GM12878 (cell line): ENCODE measurements at regions not wholly inside any gene's neighbourhood (a gene's known extent, or its start where the extent isn't known, plus 50 kb on each side); places are given as distances from the start of the nearest gene placed in this dataset.

Experiments used
- ATAC-seq: fragments of 200-7000 bp; cut with Tn5 transposase; 3 replicates; pipeline ENCODE4 v1.9.1; 2020; ENCODE audit warnings: mild to moderate bottlenecking, moderate library complexity
- BruUV-seq: library from RNA; stranded (reverse); fragments of 400-500 nt; replicated peaks from 2 replicates; lab custom pipeline; 2021; lab: Mats Ljungman, UMichigan
- CTCF ChIA-PET: fragments of 300-600 bp; sonication (Branson Sonifier 250); formaldehyde crosslinking; extraction: SDS; loops from one replicate; lab custom pipeline; 2021; ENCODE audit warnings: inconsistent platforms; lab: Yijun Ruan, JAX
- POLR2A ChIA-PET: fragments of 350-600 bp; formaldehyde crosslinking; extraction: SDS; loops from one replicate; lab custom pipeline; 2021; ENCODE audit warnings: inconsistent platforms; lab: Charles Lee
- RAD21 ChIA-PET: fragments of 300-600 bp; sonication (Branson Sonifier 250); formaldehyde crosslinking; loops from one replicate; lab custom pipeline; 2023; ENCODE audit warnings: antibody characterized with exemption; ENCODE audit not compliant: unreplicated experiment; lab: Charles Lee
- SMC1A ChIA-PET: fragments of 300-600 bp; sonication (Branson Sonifier 250); formaldehyde crosslinking; loops from one replicate; lab custom pipeline; 2023; ENCODE audit not compliant: unreplicated experiment, uncharacterized antibody; lab: Charles Lee
- DNase-seq: peaks from one replicate; pipeline ENCODE4 v3.0.0-alpha.2; 2011; ENCODE audit warnings: low read depth, low spot score
- FAIRE-seq: peaks from 3 replicates; lab custom pipeline; 2011; peaks lifted over from hg19 to GRCh38; lab: Jason Lieb, UNC
- H2AFZ ChIP-seq: 2 replicates; pipeline ENCODE4 v1.6.0; 2011; ENCODE audit warnings: low read depth, low read length, control low read depth; ENCODE audit not compliant: control insufficient read depth
- H3K27ac ChIP-seq: 2 replicates; pipeline ENCODE4 v1.5.1; 2011; ENCODE audit warnings: control low read depth; ENCODE audit not compliant: control insufficient read depth, insufficient read depth
- H3K27me3 ChIP-seq, 2 experiments: replicated peaks in 1 of 2; 2 replicates each; pipeline versions ENCODE4 v1.6.0 to v1.6.1; 2011; ENCODE audit warnings: low read length in 1 of 2; ENCODE audit not compliant: control insufficient read depth in 2 of 2, insufficient read depth in 2 of 2
- H3K36me3 ChIP-seq, 2 experiments: 2 replicates each; pipeline ENCODE4 v1.5.1; 2011; ENCODE audit warnings: low read length in 1 of 2; ENCODE audit not compliant: control insufficient read depth in 2 of 2, insufficient read depth in 2 of 2
- H3K4me1 ChIP-seq: 2 replicates; pipeline ENCODE4 v1.6.1; 2011; ENCODE audit warnings: mild to moderate bottlenecking, low read length, moderate library complexity, mixed read lengths; ENCODE audit not compliant: control insufficient read depth, insufficient read depth
- H3K4me2 ChIP-seq: 2 replicates; pipeline ENCODE4 v1.6.0; 2011; ENCODE audit warnings: control low read depth; ENCODE audit not compliant: control insufficient read depth, insufficient read depth
- H3K4me3 ChIP-seq: fragments of 200-600 bp; sonication (generic); 2 replicates; pipeline ENCODE4 v1.5.1; 2016
- H3K79me2 ChIP-seq: 2 replicates; pipeline ENCODE4 v1.6.0; 2011; ENCODE audit warnings: low read length; ENCODE audit not compliant: control insufficient read depth, insufficient read depth
- H3K9ac ChIP-seq: 2 replicates; pipeline ENCODE4 v1.8.0; 2011; ENCODE audit warnings: low read length, control low read depth, mixed read lengths; ENCODE audit not compliant: control insufficient read depth, insufficient read depth
- H3K9me3 ChIP-seq: replicated peaks from 3 replicates; pipeline ENCODE4 v1.5.1; 2011; ENCODE audit warnings: mild to moderate bottlenecking, low read length; ENCODE audit not compliant: control insufficient read depth, insufficient read depth
- H4K20me1 ChIP-seq: 2 replicates; pipeline ENCODE4 v1.6.0; 2011; ENCODE audit not compliant: control insufficient read depth, insufficient read depth
- CEBPB ChIP-seq, 2 experiments: fragments of 150-350 bp in 1 of 2; IDR thresholded peaks; 2 replicates each; pipeline ENCODE4 v1.6.1; 2012 to 2014; ENCODE audit warnings: low read depth in 2 of 2, low read length in 2 of 2, borderline replicate concordance in 1 of 2, inconsistent platforms in 1 of 2
- ETV6 ChIP-seq, 2 experiments: fragments of 450-650 bp in 1 of 2; IDR thresholded peaks in 1 of 2; conservative IDR thresholded peaks in 1 of 2; 2 replicates each; pipeline ENCODE4 v1.6.1; 2014; ENCODE audit warnings: antibody characterized with exemption in 1 of 2, borderline replicate concordance in 1 of 2, low read depth in 1 of 2, mild to moderate bottlenecking in 1 of 2, moderate library complexity in 1 of 2
- GABPA ChIP-seq: IDR thresholded peaks from 2 replicates; pipeline ENCODE4 v1.6.1; 2014; ENCODE audit warnings: antibody characterized with exemption, low read depth, mild to moderate bottlenecking, inconsistent platforms
- MEF2B ChIP-seq: fragments of 450-650 bp; IDR thresholded peaks from 2 replicates; pipeline ENCODE4 v1.6.1; 2018; ENCODE audit warnings: mild to moderate bottlenecking, moderate library complexity; ENCODE audit not compliant: partially characterized antibody, poor library complexity, severe bottlenecking
- MYC ChIP-seq: IDR thresholded peaks from 2 replicates; pipeline ENCODE4 v1.6.1; 2011; ENCODE audit warnings: mild to moderate bottlenecking, low read length, moderate library complexity, inconsistent platforms; ENCODE audit not compliant: insufficient read depth, insufficient replicate concordance, insufficient read length, severe bottlenecking
- NR2F1 ChIP-seq: fragments of 450-650 bp; conservative IDR thresholded peaks from 2 replicates; pipeline ENCODE4 v1.6.1; 2017; ENCODE audit warnings: mild to moderate bottlenecking
- POLR2AphosphoS5 ChIP-seq: IDR thresholded peaks from 2 replicates; pipeline ENCODE4 v1.6.1; 2011; ENCODE audit warnings: mild to moderate bottlenecking, low read length, inconsistent platforms
- RAD21 ChIP-seq: IDR thresholded peaks from 2 replicates; pipeline ENCODE4 v1.6.1; 2011; ENCODE audit warnings: mild to moderate bottlenecking, low read depth, low read length, moderate library complexity; ENCODE audit not compliant: insufficient read depth
- SIN3A ChIP-seq: IDR thresholded peaks from 2 replicates; pipeline ENCODE4 v1.6.1; 2012; ENCODE audit warnings: low read depth, low read length, improper control_type of control experiment
- SMAD5 ChIP-seq: IDR thresholded peaks from 2 replicates; pipeline ENCODE4 v1.6.1; 2016; ENCODE audit warnings: antibody characterized with exemption, low read depth
- SMARCA5 ChIP-seq: fragments of 450-650 bp; IDR thresholded peaks from 2 replicates; pipeline ENCODE4 v1.6.1; 2017; ENCODE audit warnings: mild to moderate bottlenecking
- STAT1 ChIP-seq: fragments of 450-650 bp; conservative IDR thresholded peaks from 2 replicates; pipeline ENCODE4 v1.6.1; 2014; ENCODE audit warnings: antibody characterized with exemption, mild to moderate bottlenecking
- ZNF384 ChIP-seq: IDR thresholded peaks from 2 replicates; pipeline ENCODE4 v1.6.1; 2012; ENCODE audit warnings: low read depth, mild to moderate bottlenecking, low read length, improper control_type of control experiment, borderline replicate concordance
- whole genome bisulfite sequencing: methylation state at CpG from one replicate; pipeline ENCODE4 v1.1.6; 2016; ENCODE audit warnings: low lambda C conversion rate; ENCODE audit not compliant: insufficient replicate concordance, insufficient coverage; ENCODE audit errors: missing lambda C conversion rate; 5-methylcytosine and 5-hydroxymethylcytosine counted together
- in situ Hi-C: fragments of 300-500 bp; cut with MboI; formaldehyde crosslinking; loops from 9 replicates; pipeline ENCODE4 v1.14.3; 2018; ENCODE audit warnings: mixed read lengths
- intact Hi-C: fragments of 100-400 bp; cut with micrococcal nuclease; formaldehyde crosslinking; loops from one replicate; pipeline ENCODE4 v1.14.2; 2022; ENCODE audit not compliant: unreplicated experiment
- TF ChIP-seq, protein P1 (sequence below): fragments of 450-650 bp; IDR thresholded peaks from 2 replicates; pipeline ENCODE4 v1.6.1; 2017; ENCODE audit warnings: borderline replicate concordance
- TF ChIP-seq, protein P2 (sequence below): IDR thresholded peaks from 2 replicates; pipeline ENCODE4 v1.6.1; 2011; ENCODE audit warnings: mild to moderate bottlenecking, low read depth, low read length, moderate library complexity; ENCODE audit not compliant: insufficient replicate concordance

DNA sequence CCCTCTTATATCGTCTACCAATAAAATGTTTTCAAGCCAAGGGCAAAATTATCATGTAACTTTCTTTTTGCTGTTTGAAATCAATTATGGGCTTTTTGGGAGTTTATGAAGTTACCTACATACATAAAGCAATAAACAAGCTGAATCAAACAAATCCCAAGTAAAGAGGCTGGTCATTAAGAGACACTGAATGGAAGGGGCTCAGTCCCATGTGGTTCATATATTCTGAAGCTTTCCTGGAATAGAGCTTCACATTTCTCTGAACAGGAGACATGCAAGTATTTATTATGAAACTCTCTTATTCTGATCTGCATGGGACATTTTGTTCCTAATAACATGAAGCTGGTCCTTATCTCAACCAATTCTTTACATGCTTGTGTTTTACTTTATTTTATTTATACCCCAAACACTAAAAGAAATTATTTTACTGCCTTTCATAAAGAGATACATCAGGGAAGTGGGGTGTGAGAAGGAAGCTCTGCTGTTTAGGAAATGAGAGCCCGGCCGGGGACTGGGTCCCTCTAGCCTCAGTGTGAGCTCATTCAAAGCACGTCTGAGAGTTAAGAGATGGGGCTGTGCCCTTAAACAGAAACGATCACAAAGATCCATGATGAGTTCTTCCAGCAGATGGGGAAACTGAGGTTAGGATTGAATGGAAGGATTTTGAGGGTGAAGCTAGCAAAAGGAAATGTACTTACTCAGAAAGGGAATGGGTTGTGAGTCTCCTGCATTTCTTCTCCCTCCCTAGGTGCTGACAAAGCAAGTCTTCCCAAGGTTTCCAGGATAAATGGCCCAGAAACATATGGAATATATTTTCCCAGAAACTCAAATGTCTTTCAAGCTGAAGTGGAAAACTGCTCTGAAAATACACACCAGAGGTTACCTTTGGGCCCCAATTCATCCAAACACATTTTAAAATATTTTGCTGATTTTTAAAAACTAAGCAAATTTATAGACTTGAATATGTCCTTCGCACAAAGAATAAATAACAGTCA is 93.1 kb upstream of the LNX1 start:
- Histone ChIP-seq H3K4me2 (no peak overlapping the region), H3K9ac (no peak overlapping the region), H3K4me1 (peaks cover 4% of the 10 kb centered on the region; the same call in 1 of the 2 replicates), H4K20me1 (no peaks in the 10 kb centered on the region), H3K27me3 (no peaks in the 10 kb centered on the region), H3K79me2 (no peaks in the 10 kb centered on the region), H3K36me3 (no peaks in the 10 kb centered on the region), H3K27ac (no peak overlapping the region), H3K9me3 (peaks cover 2% of the 10 kb centered on the region; the same call in 1 of the 3 replicates)
- intact Hi-C loops (no loop called here), in situ Hi-C loops (no loop called here)
- no TSS peak for BruUV-seq
- ATAC-seq = no peak
- SMC1A ChIA-PET = interaction anchor here (0.5 to 8.7 kb wide), 11 partner anchors 11 to 249 kb away, joined by 3 to 145 read pairs (median 4); no protein-coding TSS in a partner anchor
- WGBS = 52% methylated on average over 6 of the region's 6 CpGs
- TF ChIP-seq SMARCA5 (no peak), MEF2B (no peak), POLR2AphosphoS5 (no peak), GABPA (no peak), ETV6 (conservative IDR thresholded peaks at IDR 0.05 in 1 of 2, IDR thresholded peaks at IDR 0.05 in 1 of 2; ENCODE audit: borderline replicate concordance in 1 of 2, low read depth in 1 of 2) (no peak), SIN3A (no peak), STAT1 (no peak), CEBPB (IDR thresholded peaks at IDR 0.05; ENCODE audit: borderline replicate concordance in 1 of 2, low read depth in 2 of 2, low read length in 2 of 2) (no peak), SMAD5 (no peak), ZNF384 (no peak), RAD21 (no peak), MYC (no peak), NR2F1 (no peak)
- TF ChIP-seq, protein P1, sequence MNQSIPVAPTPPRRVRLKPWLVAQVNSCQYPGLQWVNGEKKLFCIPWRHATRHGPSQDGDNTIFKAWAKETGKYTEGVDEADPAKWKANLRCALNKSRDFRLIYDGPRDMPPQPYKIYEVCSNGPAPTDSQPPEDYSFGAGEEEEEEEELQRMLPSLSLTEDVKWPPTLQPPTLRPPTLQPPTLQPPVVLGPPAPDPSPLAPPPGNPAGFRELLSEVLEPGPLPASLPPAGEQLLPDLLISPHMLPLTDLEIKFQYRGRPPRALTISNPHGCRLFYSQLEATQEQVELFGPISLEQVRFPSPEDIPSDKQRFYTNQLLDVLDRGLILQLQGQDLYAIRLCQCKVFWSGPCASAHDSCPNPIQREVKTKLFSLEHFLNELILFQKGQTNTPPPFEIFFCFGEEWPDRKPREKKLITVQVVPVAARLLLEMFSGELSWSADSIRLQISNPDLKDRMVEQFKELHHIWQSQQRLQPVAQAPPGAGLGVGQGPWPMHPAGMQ = no peak
- TF ChIP-seq, protein P2, sequence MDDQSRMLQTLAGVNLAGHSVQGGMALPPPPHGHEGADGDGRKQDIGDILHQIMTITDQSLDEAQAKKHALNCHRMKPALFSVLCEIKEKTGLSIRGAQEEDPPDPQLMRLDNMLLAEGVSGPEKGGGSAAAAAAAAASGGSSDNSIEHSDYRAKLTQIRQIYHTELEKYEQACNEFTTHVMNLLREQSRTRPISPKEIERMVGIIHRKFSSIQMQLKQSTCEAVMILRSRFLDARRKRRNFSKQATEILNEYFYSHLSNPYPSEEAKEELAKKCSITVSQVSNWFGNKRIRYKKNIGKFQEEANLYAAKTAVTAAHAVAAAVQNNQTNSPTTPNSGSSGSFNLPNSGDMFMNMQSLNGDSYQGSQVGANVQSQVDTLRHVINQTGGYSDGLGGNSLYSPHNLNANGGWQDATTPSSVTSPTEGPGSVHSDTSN = no peak
- TF ChIP-seq, all 136 proteins: peak for 0
- CTCF ChIA-PET = interaction anchor here (0.7 to 6.8 kb wide), 7 partner anchors 10 to 120 kb away, joined by 3 to 37 read pairs (median 3); no protein-coding TSS in a partner anchor
- POLR2A ChIA-PET = interaction anchor here (0.9 to 2.5 kb wide), 6 partner anchors 11 to 1722 kb away, joined by 3 to 8 read pairs (median 4); no protein-coding TSS in a partner anchor
- FAIRE-seq (no peak), DNase-seq (no peak)
- Histone ChIP-seq H3K4me3 (no peak overlapping the region), H2AFZ (no peak overlapping the region)
- RAD21 ChIA-PET = interaction anchor here (0.6 to 3.6 kb wide), 9 partner anchors 10 to 671 kb away, joined by 3 to 24 read pairs (median 4); no protein-coding TSS in a partner anchor
